Progenitor cell of endocrine pancreas (in vitro differentiated cells): ENCODE measurements at regions not wholly inside any gene's neighbourhood (a gene's known extent, or its start where the extent isn't known, plus 50 kb on each side); places are given as distances from the start of the nearest gene placed in this dataset.

Experiments used
- DNase-seq: peaks from one replicate; pipeline ENCODE4 v3.0.0; 2021; ENCODE audit warnings: low spot score; ENCODE audit not compliant: unreplicated experiment
- H3K27ac Mint-ChIP-seq: 2 replicates; pipeline ENCODE4 v1.8.0; 2021; ENCODE audit warnings: mild to moderate bottlenecking, moderate library complexity, mixed read lengths
- H3K27me3 Mint-ChIP-seq: 2 replicates; pipeline ENCODE4 v1.8.0; 2021; ENCODE audit warnings: mixed read lengths
- H3K36me3 Mint-ChIP-seq: 2 replicates; pipeline ENCODE4 v1.8.0; 2022; ENCODE audit warnings: mixed read lengths; ENCODE audit not compliant: insufficient read depth
- H3K4me1 Mint-ChIP-seq: 2 replicates; pipeline ENCODE4 v1.8.0; 2021; ENCODE audit warnings: low read depth, mixed read lengths
- H3K4me3 Mint-ChIP-seq: 2 replicates; pipeline ENCODE4 v1.8.0; 2021; ENCODE audit warnings: low read depth, mild to moderate bottlenecking, moderate library complexity, mixed read lengths
- H3K9me3 Mint-ChIP-seq: 2 replicates; pipeline ENCODE4 v1.8.0; 2021; ENCODE audit warnings: low read depth, mixed read lengths
- TF ChIP-seq, protein P1 (sequence below): fragments of 200-600 bp; sonication (generic); IDR thresholded peaks from one replicate; pipeline ENCODE4 v1.5.0; 2021; ENCODE audit warnings: antibody characterized with exemption, mild to moderate bottlenecking; ENCODE audit not compliant: unreplicated experiment

DNA sequence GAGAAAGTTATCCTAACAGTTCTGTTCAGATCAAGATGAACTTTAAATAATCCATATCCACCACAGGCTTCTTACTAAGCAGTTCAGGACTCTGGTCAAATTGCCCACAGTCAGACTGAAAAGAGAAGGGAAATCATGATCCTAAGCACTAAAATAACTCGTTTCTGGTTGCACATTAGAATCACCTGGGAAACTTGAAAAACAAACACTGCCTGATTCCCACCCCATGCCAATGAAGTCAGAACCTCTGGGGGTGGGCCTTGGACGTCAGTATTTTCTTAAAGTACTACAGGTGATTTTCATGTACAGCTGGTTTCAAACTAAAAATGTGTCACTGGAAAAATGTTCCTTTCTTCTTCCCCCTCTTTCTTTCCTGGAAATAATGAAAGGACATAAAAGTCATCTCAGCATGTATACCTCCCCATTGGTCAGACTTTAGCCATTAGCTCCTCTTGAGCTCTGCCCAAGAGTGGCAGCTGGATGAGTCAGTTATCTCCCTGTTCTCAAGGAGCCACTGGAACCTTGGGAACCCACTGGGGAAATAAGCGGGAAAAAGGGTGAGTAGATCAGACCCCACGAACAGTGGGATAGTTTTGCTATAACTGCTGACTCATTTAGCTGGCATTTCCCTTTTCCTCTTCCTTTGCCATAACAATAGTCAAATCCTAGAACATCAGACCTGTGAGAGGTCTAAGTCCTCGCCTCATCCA, 75.3 kb upstream of the IL6 start:
- Mint-ChIP-seq H3K27ac (no peak overlapping the region), H3K4me1 (peaks cover 10% of the 10 kb centered on the region), H3K9me3 (peaks cover 15% of the 10 kb centered on the region), H3K4me3 (no peak overlapping the region), H3K36me3 (no peaks in the 10 kb centered on the region), H3K27me3 (no peaks in the 10 kb centered on the region)
- DNase-seq: no peak
- TF ChIP-seq, protein P1, sequence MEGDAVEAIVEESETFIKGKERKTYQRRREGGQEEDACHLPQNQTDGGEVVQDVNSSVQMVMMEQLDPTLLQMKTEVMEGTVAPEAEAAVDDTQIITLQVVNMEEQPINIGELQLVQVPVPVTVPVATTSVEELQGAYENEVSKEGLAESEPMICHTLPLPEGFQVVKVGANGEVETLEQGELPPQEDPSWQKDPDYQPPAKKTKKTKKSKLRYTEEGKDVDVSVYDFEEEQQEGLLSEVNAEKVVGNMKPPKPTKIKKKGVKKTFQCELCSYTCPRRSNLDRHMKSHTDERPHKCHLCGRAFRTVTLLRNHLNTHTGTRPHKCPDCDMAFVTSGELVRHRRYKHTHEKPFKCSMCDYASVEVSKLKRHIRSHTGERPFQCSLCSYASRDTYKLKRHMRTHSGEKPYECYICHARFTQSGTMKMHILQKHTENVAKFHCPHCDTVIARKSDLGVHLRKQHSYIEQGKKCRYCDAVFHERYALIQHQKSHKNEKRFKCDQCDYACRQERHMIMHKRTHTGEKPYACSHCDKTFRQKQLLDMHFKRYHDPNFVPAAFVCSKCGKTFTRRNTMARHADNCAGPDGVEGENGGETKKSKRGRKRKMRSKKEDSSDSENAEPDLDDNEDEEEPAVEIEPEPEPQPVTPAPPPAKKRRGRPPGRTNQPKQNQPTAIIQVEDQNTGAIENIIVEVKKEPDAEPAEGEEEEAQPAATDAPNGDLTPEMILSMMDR: no peak

DNA sequence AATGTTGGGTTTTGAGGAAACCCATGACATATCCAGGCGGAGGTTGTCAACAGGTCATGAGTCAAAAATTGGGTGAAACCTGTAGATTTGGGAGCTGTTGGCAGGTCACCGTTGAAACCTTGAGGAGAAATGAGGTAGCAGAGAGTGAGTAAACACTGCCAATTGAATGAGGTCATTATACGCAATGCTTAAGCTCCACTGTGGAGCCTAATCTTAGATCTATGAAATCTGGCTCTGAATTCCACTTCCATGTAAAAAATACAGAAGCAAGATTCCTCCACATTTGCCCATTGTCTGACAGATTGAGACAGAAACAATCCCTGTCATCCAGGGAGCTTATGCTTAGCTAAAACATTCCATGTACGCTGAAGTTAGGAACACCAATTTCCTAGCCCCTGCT, 76.0 kb upstream of the IL6 start:
- H3K27me3 Mint-ChIP-seq: no peaks in the 10 kb centered on the region
- TF ChIP-seq, protein P1: no peak
- DNase-seq: no peak
- H3K4me3 Mint-ChIP-seq: no peak overlapping the region
- peaks cover 10% of the 10 kb centered on the region for H3K4me1 Mint-ChIP-seq
- no peak overlapping the region for H3K27ac Mint-ChIP-seq
- H3K36me3 Mint-ChIP-seq: no peaks in the 10 kb centered on the region
- peaks cover 15% of the 10 kb centered on the region for H3K9me3 Mint-ChIP-seq

DNA sequence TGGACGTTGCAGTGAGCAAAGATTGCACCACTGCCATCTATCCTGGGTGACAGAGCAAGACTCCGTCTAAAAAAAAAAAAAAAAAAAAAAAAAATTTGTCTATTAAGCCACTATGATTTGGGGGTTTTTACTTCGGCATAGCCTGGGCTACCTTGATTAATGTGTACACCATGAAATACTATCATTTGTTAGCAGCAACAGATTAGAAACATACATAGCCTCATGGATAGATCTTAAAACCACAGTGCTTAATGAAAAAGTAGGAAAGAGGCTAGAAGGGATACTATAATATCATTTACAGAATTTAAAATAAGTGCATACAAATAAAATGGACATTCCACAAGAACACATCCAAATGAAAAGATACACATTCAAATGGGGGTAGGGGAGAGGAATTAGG, 77.3 kb upstream of the IL6 start:
- H3K9me3 Mint-ChIP-seq: peaks cover 20% of the 10 kb centered on the region
- no peak for DNase-seq
- H3K4me3 Mint-ChIP-seq: no peak overlapping the region
- peaks cover 3% of the 10 kb centered on the region for H3K36me3 Mint-ChIP-seq
- no peak overlapping the region for H3K27ac Mint-ChIP-seq
- peaks cover 10% of the 10 kb centered on the region for H3K4me1 Mint-ChIP-seq
- TF ChIP-seq, protein P1: no peak
- H3K27me3 Mint-ChIP-seq: no peaks in the 10 kb centered on the region

DNA sequence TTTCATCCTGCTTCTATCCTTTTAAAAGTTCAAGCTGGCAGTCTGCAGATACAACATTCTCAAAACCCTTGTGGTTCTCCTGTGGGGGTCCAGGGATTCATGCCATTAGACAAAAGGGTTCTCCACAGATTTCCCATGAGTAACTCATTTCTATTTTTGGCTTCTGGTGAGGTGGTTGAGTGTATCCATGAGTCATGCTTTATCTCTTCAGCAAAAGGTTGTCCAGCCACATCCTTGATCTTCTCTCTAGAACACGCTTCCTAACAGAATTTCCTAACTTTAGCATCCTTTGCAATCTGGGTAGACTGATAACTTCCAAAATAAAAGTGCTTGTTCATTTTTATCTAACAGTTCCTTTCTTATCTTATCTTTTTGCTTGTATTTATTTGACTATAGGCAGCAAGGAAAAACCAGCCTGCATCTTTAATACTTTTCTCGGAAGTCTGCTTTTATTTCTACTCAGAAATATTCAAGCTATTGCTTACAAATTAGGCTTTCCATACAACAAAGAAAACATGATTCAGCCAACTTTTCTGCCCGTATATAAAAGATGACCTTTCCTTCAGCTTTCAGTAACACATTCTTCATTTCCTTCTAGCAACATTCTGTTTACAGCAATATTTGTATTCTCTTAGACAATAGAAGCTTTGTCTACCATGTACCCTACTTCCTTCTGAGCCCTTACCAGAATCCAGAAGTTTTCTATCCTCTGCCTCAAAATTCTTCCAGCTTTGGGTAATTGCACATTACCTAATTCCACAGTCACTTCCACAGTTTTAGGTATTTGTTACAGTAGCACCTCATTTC, 79.3 kb upstream of the IL6 start:
- no peak overlapping the region for H3K4me3 Mint-ChIP-seq
- H3K9me3 Mint-ChIP-seq: peaks cover 35% of the 10 kb centered on the region
- TF ChIP-seq, protein P1: no peak
- peaks cover 3% of the 10 kb centered on the region for H3K36me3 Mint-ChIP-seq
- no peaks in the 10 kb centered on the region for H3K27me3 Mint-ChIP-seq
- no peak overlapping the region for H3K27ac Mint-ChIP-seq
- no peak for DNase-seq
- peaks cover 3% of the 10 kb centered on the region for H3K4me1 Mint-ChIP-seq

DNA sequence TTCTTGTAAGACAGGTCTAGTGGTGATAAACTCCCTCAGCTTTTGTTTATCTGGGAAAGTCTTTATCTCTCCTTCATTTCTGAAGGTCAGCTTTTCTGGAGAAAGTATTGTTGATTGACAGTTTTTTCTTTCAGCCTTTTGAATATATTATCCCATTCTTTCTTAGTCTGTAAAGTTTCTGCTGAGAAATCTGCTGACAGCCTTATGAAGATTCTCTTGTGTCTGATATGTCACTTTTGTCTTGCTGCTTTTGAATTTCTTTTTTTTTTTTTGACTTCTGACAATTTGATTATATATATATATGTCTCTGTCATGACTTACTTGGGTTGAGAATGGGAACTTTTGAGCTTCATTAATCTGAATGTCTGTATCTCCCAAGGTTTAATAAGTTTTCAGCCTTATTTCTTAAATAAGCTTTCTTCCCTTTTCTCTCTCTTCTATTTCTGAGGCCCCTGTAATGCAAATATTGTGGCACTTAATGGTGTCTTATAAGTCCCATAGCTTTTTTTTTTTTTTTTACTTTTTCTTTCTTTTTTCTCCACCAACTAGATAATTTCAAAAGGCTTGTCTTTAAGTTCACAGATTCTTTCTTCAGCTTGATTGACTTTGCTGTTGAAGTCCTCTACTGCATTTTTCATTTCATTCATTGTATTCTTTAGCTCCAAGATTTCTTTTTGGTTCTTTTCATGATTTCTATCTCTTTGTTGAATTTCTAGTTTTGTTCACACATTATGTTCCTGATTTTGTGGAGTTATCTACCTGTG, 81.4 kb upstream of the IL6 start:
- Mint-ChIP-seq H3K36me3 (peaks cover 4% of the 10 kb centered on the region), H3K4me1 (no peaks in the 10 kb centered on the region), H3K27ac (no peak overlapping the region), H3K4me3 (no peak overlapping the region), H3K9me3 (peaks cover 55% of the 10 kb centered on the region), H3K27me3 (no peaks in the 10 kb centered on the region)
- TF ChIP-seq, protein P1: no peak
- DNase-seq: no peak
